HG03095 (cell line): ENCODE measurements at regions not wholly inside any gene's neighbourhood (a gene's known extent, or its start where the extent isn't known, plus 50 kb on each side); places are given as distances from the start of the nearest gene placed in this dataset.
"Not testable (repeated sequence)": the region's sequence is repeated elsewhere in the genome, so short reads cannot be mapped to it uniquely, and the experiment has no call there.

Experiments
- ATAC-seq: cut with Tn5 transposase; IDR thresholded peaks from one replicate; pipeline ENCODE4 v1.9.1; 2021; ENCODE audit warnings: moderate library complexity; ENCODE audit not compliant: unreplicated experiment

GRCh38 chr3:28575746-28576613, 227.4 kb upstream of the AZI2 start:
- no peak for ATAC-seq

- ATAC-seq, result no peak
Observed at GRCh38 chr3:28576614-28577200, 228.1 kb upstream of the AZI2 start.

GRCh38 chr3:28577941-28578500, 229.4 kb upstream of the AZI2 start:
- no peak for ATAC-seq

- peak; percentile 60 for ATAC-seq
Observed at GRCh38 chr3:28586325-28586724, 237.7 kb upstream of the AZI2 start.

- ATAC-seq, result no peak
Observed at GRCh38 chr3:28587723-28588122, 239.1 kb upstream of the AZI2 start.

GRCh38 chr3:28590216-28590615, 241.6 kb upstream of the AZI2 start:
- no peak for ATAC-seq

- no peak for ATAC-seq
Observed at GRCh38 chr3:28590860-28591259, 242.2 kb upstream of the AZI2 start.

GRCh38 chr3:28595372-28595771, 246.7 kb upstream of the AZI2 start:
- ATAC-seq, result no peak

- no peak for ATAC-seq
Observed at GRCh38 chr3:28597452-28597851, 248.8 kb upstream of the AZI2 start.

GRCh38 chr3:28598165-28598564, 249.5 kb upstream of the AZI2 start:
- no peak for ATAC-seq

- ATAC-seq, result no peak
Observed at GRCh38 chr3:28601291-28601690, 252.7 kb upstream of the AZI2 start.

GRCh38 chr3:28606283-28606682, 257.7 kb upstream of the AZI2 start:
- ATAC-seq, result no peak

- no peak for ATAC-seq
Observed at GRCh38 chr3:28612232-28612631, 263.6 kb upstream of the AZI2 start.

GRCh38 chr3:28613511-28614106, 265.0 kb upstream of the AZI2 start:
- no peak for ATAC-seq

- ATAC-seq, result no peak
Observed at GRCh38 chr3:28615071-28615470, 266.4 kb upstream of the AZI2 start.

- ATAC-seq, result no peak
Observed at GRCh38 chr3:28615971-28616370, 267.3 kb upstream of the AZI2 start.

GRCh38 chr3:28617821-28618220, 269.2 kb upstream of the AZI2 start:
- no peak for ATAC-seq

- ATAC-seq, result no peak
Observed at GRCh38 chr3:28623106-28623505, 274.5 kb upstream of the AZI2 start.

- ATAC-seq, result no peak
Observed at GRCh38 chr3:28624084-28624483, 275.5 kb upstream of the AZI2 start.

- ATAC-seq, result not testable (repeated sequence)
Observed at GRCh38 chr3:28627843-28628242, 279.2 kb upstream of the AZI2 start.

GRCh38 chr3:28634019-28634418, 285.4 kb upstream of the AZI2 start:
- ATAC-seq, result no peak

- peak; percentile 65 for ATAC-seq
Observed at GRCh38 chr3:28637742-28638141, 289.1 kb upstream of the AZI2 start.
